Thyroid gland (tissue), 4 donors: ENCODE measurements at regions not wholly inside any gene's neighbourhood (a gene's known extent, or its start where the extent isn't known, plus 50 kb on each side); places are given as distances from the start of the nearest gene placed in this dataset.

Experiments used
- DNase-seq, 2 donors: peaks; one replicate each; pipeline ENCODE4 v3.0.0-alpha.2; 2019
- H3K27ac ChIP-seq, 3 donors: fragments of 200-600 bp; sonication (generic); 1 replicate in 2 of 3; 2 replicates in 1 of 3; pipeline ENCODE4 v1.5.1; 2016 to 2019; ENCODE audit warnings: mild to moderate bottlenecking in 1 of 3, moderate library complexity in 1 of 3
- H3K27me3 ChIP-seq: fragments of 200-600 bp; sonication (generic); one replicate; pipeline ENCODE4 v1.5.1; 2019
- H3K36me3 ChIP-seq, 2 donors: fragments of 200-600 bp; sonication (generic); one replicate each; pipeline ENCODE4 v1.5.1; 2016 to 2019
- H3K4me1 ChIP-seq, 2 donors: fragments of 200-600 bp; sonication (generic); one replicate each; pipeline ENCODE4 v1.5.1; 2017 to 2019
- H3K4me3 ChIP-seq, 3 donors: fragments of 200-600 bp; sonication (generic); replicated peaks in 1 of 3; 1 replicate in 2 of 3; 2 replicates in 1 of 3; pipeline ENCODE4 v1.5.1; 2016; ENCODE audit warnings: mild to moderate bottlenecking in 1 of 3
- H3K9me3 ChIP-seq: fragments of 200-600 bp; sonication (generic); one replicate; pipeline ENCODE4 v1.5.1; 2017
- CTCF ChIP-seq, 6 experiments: fragments of 200-600 bp in 3 of 6; fragments of 450-650 bp in 3 of 6; sonication (generic) in 3 of 6; IDR thresholded peaks; one replicate each; pipeline ENCODE4 v1.5.1; 2016 to 2019; ENCODE audit warnings: antibody characterized with exemption in 6 of 6, mild to moderate bottlenecking in 2 of 6, inconsistent platforms in 1 of 6, moderate library complexity in 1 of 6
- POLR2A ChIP-seq, 2 donors: fragments of 450-650 bp; IDR thresholded peaks; one replicate each; pipeline ENCODE4 v1.6.1; 2017; ENCODE audit warnings: antibody characterized with exemption in 2 of 2, mild to moderate bottlenecking in 2 of 2, moderate library complexity in 1 of 2
- WGBS, 2 donors: methylation state at CpG; one replicate each; pipeline ENCODE4 v1.1.5; 2017; 5-methylcytosine and 5-hydroxymethylcytosine counted together
- intact Hi-C: fragments of 100-400 bp; cut with DNase I; formaldehyde crosslinking; loops from one replicate; pipeline ENCODE4 v1.15.1; 2023

- intact Hi-C loops = no loop called here
- H3K9me3 ChIP-seq = no peaks in the 10 kb centered on the region
- 72 to 77% methylated on average over 7 of the region's 7 CpGs for WGBS, 2 donors
- H3K36me3 ChIP-seq = no peaks in the 10 kb centered on the region
- H3K27me3 ChIP-seq = no peaks in the 10 kb centered on the region
- no peak overlapping the region for H3K27ac ChIP-seq
- TF ChIP-seq POLR2A (IDR thresholded peaks at IDR 0.05) = no peak
- no peak for TF ChIP-seq CTCF (IDR thresholded peaks at IDR 0.05)
- no peak overlapping the region for H3K4me3 ChIP-seq
- H3K4me1 ChIP-seq = no peaks in the 10 kb centered on the region
- DNase-seq = no peak
These were observed 603.7 kb upstream of the CFAP20DC start for GRCh38 chr3:59653405-59654122.

- 90 to 94% methylated on average over 7 of the region's 7 CpGs for WGBS, 2 donors
- TF ChIP-seq POLR2A (IDR thresholded peaks at IDR 0.05) = no peak
- no peak for TF ChIP-seq CTCF (IDR thresholded peaks at IDR 0.05)
- Histone ChIP-seq H3K27me3 (no peaks in the 10 kb centered on the region), H3K27ac (no peak overlapping the region), H3K9me3 (no peaks in the 10 kb centered on the region), H3K4me3 (no peak overlapping the region), H3K36me3 (no peaks in the 10 kb centered on the region), H3K4me1 (no peaks in the 10 kb centered on the region)
- intact Hi-C loops = no loop called here
- DNase-seq = no peak
These were observed 594.9 kb upstream of the CFAP20DC start for GRCh38 chr3:59644479-59645402.

DNA sequence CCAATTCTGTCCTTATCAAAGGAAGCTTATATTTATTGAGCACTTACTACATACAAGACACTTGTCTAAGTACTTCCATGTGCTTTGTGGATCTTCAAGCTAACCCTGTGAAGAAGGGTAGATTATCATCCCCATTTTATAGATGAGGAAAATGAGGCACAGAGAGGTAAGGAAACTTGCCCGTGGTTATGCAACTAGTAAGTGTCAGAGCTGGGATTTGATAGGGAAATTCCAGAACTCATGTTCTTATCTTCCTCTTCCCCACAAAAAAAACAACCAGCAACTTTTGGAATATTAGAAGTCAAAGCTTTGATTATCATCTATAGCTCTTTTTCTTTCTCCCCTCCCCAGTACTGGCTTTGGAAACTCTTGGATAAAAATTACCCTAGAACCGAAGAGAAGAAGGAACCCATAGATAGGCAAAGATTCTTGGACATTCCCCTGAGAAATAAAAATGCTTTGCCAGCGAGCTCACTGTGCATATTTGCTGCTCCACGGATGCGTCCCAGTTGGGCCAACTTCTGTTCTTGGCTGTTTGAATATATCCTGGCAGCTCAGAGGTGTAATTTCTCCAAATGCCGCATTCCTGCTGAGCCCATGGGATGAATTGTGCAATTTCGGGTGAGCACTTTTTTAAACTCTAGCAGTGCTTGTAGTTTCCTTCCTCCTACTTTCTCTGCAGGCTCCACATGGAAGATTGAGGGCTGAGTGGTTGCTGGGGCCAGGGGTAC lies 591.5 kb upstream of the CFAP20DC start:
- Histone ChIP-seq H3K9me3 (no peaks in the 10 kb centered on the region), H3K36me3 (no peaks in the 10 kb centered on the region), H3K4me3 (no peak overlapping the region), H3K27me3 (no peaks in the 10 kb centered on the region), H3K4me1 (no peaks in the 10 kb centered on the region), H3K27ac (no peak overlapping the region)
- intact Hi-C loops = no loop called here
- peak in 1 of 2 donors; percentile 5 for DNase-seq
- TF ChIP-seq CTCF (IDR thresholded peaks at IDR 0.05) (no peak), POLR2A (IDR thresholded peaks at IDR 0.05) (no peak)
- 67 to 77% methylated on average over 7 of the region's 7 CpGs for WGBS, 2 donors

- peaks cover 0 to 19% of the 10 kb centered on the region in 2 donors for H3K4me1 ChIP-seq
- WGBS, 2 donors = 77 to 80% methylated on average over 8 of the region's 8 CpGs
- no peak for DNase-seq
- no peaks in the 10 kb centered on the region for H3K27me3 ChIP-seq
- H3K9me3 ChIP-seq = no peaks in the 10 kb centered on the region
- H3K27ac ChIP-seq = no peak overlapping the region
- no peak for TF ChIP-seq POLR2A (IDR thresholded peaks at IDR 0.05)
- no peak for TF ChIP-seq CTCF (IDR thresholded peaks at IDR 0.05)
- H3K36me3 ChIP-seq = no peaks in the 10 kb centered on the region
- intact Hi-C loops = no loop called here
- H3K4me3 ChIP-seq = no peak overlapping the region
These were observed 583.1 kb upstream of the CFAP20DC start for GRCh38 chr3:59632760-59633573.
